ENCODE measurements at regions not wholly inside any gene's neighbourhood (a gene's known extent, or its start where the extent isn't known, plus 50 kb on each side); places are given as distances from the start of the nearest gene placed in this dataset.

DNA sequence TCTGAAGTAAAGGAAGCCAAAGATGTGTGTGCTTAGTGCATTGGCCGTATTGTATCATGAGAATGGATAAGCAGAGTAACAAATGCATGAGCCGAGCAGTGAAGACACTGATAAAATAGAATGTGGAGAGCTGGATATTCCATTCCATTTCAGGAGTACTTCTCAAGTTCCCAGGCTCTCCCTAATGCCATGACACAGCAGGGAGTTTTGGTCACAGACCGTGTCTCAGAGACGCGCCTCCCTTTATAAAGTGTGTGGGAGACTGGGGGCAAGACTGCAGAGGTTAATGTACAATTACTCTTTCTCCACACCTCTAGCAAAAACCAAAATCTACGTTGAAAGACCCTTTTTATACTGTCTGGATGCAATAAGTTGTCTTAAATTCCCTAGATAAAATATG is 575.6 kb downstream of the EFNB2 start:
- Histone ChIP-seq H3K9me3 (ENCODE audit: insufficient read depth, low read length) (no peaks in the 10 kb centered on the region), H3K36me3 (ENCODE audit: insufficient read depth, insufficient read length, low read length) (no peaks in the 10 kb centered on the region), H3K27me3 (ENCODE audit: insufficient read depth, insufficient read length) (no peaks in the 10 kb centered on the region), H3K9ac (ENCODE audit: insufficient read length, low read depth) (no peak overlapping the region), H3K4me1 (ENCODE audit: insufficient read depth, insufficient read length) (no peaks in the 10 kb centered on the region), H3K4me3 (ENCODE audit: insufficient read length, low read depth) (no peak overlapping the region)
- DNase-seq (ENCODE audit: low read depth, low spot score) = no peak
- TF ChIP-seq ZNF274 (IDR thresholded peaks at IDR 0.05; ENCODE audit: low read depth, low read length) (no peak), SUZ12 (IDR thresholded peaks at IDR 0.05; ENCODE audit: extremely low read depth, insufficient read depth, insufficient read length) (no peak), YY1 (IDR thresholded peaks at IDR 0.05; ENCODE audit: insufficient read depth, insufficient read length) (no peak)

DNA sequence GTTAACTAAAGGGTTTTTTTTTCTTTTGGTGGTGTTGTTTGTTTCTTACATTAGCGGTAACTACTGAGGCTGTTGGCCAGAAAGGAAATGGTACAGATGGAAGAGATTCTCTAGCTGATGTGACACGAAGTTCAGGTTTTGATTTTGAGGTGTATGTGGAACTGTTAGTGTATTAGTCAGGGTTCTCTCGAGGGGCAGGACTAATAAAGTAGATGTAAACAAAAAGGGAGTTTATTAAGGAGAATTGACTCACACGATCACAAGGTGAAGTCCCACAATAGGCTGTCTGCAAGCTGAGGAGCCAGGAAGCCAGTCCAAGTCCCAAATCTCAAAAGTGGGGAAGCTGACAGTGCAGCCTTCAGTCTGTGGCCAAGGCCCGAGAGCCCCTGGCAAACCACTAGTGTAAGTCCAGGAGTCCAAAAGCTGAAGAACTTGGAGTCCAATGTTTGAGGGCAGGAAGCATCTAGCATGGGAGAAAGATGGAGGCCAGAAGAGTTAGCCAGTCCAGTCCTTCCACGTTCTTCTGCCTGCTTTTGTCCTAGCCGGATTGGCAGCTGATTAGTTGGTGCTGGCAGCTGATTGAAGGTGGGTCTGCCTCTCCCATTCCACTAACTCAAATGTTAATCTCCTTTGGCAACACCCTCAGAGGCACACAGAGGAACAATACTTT is 577.6 kb downstream of the EFNB2 start:
- H3K36me3 ChIP-seq (ENCODE audit: insufficient read depth, insufficient read length, low read length) = no peaks in the 10 kb centered on the region
- no peak overlapping the region for H3K4me3 ChIP-seq (ENCODE audit: insufficient read length, low read depth)
- TF ChIP-seq SUZ12 (IDR thresholded peaks at IDR 0.05; ENCODE audit: extremely low read depth, insufficient read depth, insufficient read length) (no peak), ZNF274 (IDR thresholded peaks at IDR 0.05; ENCODE audit: low read depth, low read length) (no peak), YY1 (IDR thresholded peaks at IDR 0.05; ENCODE audit: insufficient read depth, insufficient read length) (no peak)
- H3K9ac ChIP-seq (ENCODE audit: insufficient read length, low read depth) = no peak overlapping the region
- no peaks in the 10 kb centered on the region for H3K4me1 ChIP-seq (ENCODE audit: insufficient read depth, insufficient read length)
- no peak for DNase-seq (ENCODE audit: low read depth, low spot score)
- no peaks in the 10 kb centered on the region for H3K9me3 ChIP-seq (ENCODE audit: insufficient read depth, low read length)
- no peaks in the 10 kb centered on the region for H3K27me3 ChIP-seq (ENCODE audit: insufficient read depth, insufficient read length)

DNA sequence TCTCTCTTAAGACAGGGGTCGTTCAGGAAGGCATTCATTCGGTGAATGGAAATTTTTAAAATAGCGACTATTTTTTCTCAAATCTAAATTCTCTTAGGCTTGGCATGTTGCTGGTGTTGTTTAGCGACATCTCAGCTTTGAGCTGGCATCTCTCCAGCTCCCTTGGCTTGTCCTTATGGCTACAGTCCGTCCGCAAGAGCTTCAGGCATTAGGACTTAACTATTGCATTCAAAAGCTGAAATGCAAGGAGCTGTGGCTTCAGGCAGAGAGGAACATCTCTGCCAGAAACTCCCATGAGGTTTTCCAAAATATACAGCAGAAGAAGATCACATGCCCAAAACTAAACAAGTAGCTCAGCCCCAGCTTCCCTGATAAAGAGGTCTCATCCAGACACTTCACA is 578.5 kb downstream of the EFNB2 start:
- Histone ChIP-seq H3K27me3 (ENCODE audit: insufficient read depth, insufficient read length) (no peaks in the 10 kb centered on the region), H3K4me1 (ENCODE audit: insufficient read depth, insufficient read length) (no peaks in the 10 kb centered on the region), H3K9me3 (ENCODE audit: insufficient read depth, low read length) (no peaks in the 10 kb centered on the region), H3K4me3 (ENCODE audit: insufficient read length, low read depth) (no peak overlapping the region), H3K9ac (ENCODE audit: insufficient read length, low read depth) (no peak overlapping the region), H3K36me3 (ENCODE audit: insufficient read depth, insufficient read length, low read length) (no peaks in the 10 kb centered on the region)
- TF ChIP-seq SUZ12 (IDR thresholded peaks at IDR 0.05; ENCODE audit: extremely low read depth, insufficient read depth, insufficient read length) (no peak), YY1 (IDR thresholded peaks at IDR 0.05; ENCODE audit: insufficient read depth, insufficient read length) (no peak), ZNF274 (IDR thresholded peaks at IDR 0.05; ENCODE audit: low read depth, low read length) (no peak)
- DNase-seq (ENCODE audit: low read depth, low spot score) = no peak

DNA sequence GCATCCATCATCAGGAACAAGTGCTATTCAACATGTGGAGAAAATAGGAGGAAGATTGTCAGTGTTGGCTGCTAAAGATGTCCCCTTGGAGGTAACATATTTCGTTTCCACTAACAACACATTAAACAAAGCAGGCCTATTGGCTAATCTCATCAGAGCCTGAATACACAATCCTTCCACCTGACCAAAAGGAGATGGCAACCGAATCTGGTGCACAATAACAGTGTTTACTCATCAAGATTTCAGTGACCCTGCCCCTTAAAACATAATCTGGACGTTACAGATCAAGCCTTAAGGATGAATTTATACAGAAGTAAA is 582.5 kb downstream of the EFNB2 start:
- TF ChIP-seq SUZ12 (IDR thresholded peaks at IDR 0.05; ENCODE audit: extremely low read depth, insufficient read depth, insufficient read length) (no peak), YY1 (IDR thresholded peaks at IDR 0.05; ENCODE audit: insufficient read depth, insufficient read length) (no peak), ZNF274 (IDR thresholded peaks at IDR 0.05; ENCODE audit: low read depth, low read length) (no peak)
- H3K4me1 ChIP-seq (ENCODE audit: insufficient read depth, insufficient read length) = no peaks in the 10 kb centered on the region
- DNase-seq (ENCODE audit: low read depth, low spot score) = no peak
- H3K9ac ChIP-seq (ENCODE audit: insufficient read length, low read depth) = no peak overlapping the region
- H3K9me3 ChIP-seq (ENCODE audit: insufficient read depth, low read length) = no peaks in the 10 kb centered on the region
- no peaks in the 10 kb centered on the region for H3K27me3 ChIP-seq (ENCODE audit: insufficient read depth, insufficient read length)
- no peak overlapping the region for H3K4me3 ChIP-seq (ENCODE audit: insufficient read length, low read depth)
- no peaks in the 10 kb centered on the region for H3K36me3 ChIP-seq (ENCODE audit: insufficient read depth, insufficient read length, low read length)

DNA sequence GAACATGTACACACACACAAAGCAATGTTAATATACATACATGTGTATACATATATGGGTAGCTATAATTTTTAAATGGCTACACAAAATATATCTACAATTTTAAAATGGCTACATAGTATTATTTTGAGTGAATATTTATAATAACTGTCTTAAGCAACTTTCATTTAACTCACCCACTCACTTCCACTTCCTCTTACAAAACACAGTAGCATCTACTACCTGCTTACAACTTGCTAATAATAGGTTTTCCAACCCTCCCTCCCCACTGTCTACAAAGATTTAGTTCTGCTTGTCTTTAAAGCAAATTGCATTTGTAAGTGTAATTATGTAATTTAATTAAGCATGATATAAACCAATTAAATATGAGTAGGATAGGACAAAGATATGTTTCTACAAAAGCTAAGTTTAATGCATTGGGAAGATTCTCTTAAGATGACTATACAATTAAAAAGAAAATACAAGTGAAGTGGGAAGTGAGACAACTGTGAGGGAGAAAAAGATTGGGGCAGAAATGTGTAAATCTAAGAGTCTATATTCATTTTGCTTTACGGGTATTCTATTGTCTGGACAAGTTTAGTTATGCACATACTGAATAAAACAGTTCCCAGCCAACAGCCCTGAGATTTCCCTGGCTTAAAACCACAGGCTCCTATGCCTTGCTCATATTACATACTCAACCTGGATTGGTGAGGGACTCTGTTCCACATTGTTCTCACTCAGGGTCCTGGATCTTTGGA is 583.1 kb downstream of the EFNB2 start:
- no peaks in the 10 kb centered on the region for H3K27me3 ChIP-seq (ENCODE audit: insufficient read depth, insufficient read length)
- no peak overlapping the region for H3K9ac ChIP-seq (ENCODE audit: insufficient read length, low read depth)
- DNase-seq (ENCODE audit: low read depth, low spot score) = no peak
- H3K4me3 ChIP-seq (ENCODE audit: insufficient read length, low read depth) = no peak overlapping the region
- TF ChIP-seq YY1 (IDR thresholded peaks at IDR 0.05; ENCODE audit: insufficient read depth, insufficient read length) = no peak
- no peaks in the 10 kb centered on the region for H3K4me1 ChIP-seq (ENCODE audit: insufficient read depth, insufficient read length)
- no peaks in the 10 kb centered on the region for H3K36me3 ChIP-seq (ENCODE audit: insufficient read depth, insufficient read length, low read length)
- H3K9me3 ChIP-seq (ENCODE audit: insufficient read depth, low read length) = no peaks in the 10 kb centered on the region

DNA sequence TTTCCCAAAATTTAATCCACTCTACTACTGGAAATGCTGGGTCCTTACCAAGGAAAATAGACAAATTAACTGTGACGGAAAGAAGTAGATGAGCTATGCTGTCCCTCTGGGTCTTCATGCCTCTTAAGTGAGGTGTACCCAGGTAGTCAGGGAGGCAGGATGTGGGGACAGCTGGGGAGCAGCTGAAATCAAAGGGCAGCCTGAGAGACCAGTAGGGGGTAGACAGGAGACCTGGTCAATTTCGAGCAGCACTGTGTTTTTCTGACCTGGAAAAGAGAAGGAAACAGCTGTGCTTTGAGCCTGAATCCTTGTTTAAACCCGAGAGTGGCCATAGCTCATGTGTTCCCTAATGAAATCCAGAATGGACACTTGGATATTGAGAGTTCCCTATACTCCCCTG is 587.3 kb downstream of the EFNB2 start:
- Histone ChIP-seq H3K9me3 (ENCODE audit: insufficient read depth, low read length) (no peaks in the 10 kb centered on the region), H3K4me3 (ENCODE audit: insufficient read length, low read depth) (no peak overlapping the region), H3K4me1 (ENCODE audit: insufficient read depth, insufficient read length) (no peaks in the 10 kb centered on the region), H3K36me3 (ENCODE audit: insufficient read depth, insufficient read length, low read length) (no peaks in the 10 kb centered on the region), H3K27me3 (ENCODE audit: insufficient read depth, insufficient read length) (no peaks in the 10 kb centered on the region), H3K9ac (ENCODE audit: insufficient read length, low read depth) (no peak overlapping the region)
- DNase-seq (ENCODE audit: low read depth, low spot score) = no peak
- TF ChIP-seq YY1 (IDR thresholded peaks at IDR 0.05; ENCODE audit: insufficient read depth, insufficient read length) = no peak
- TF ChIP-seq ZNF274 (IDR thresholded peaks at IDR 0.05; ENCODE audit: low read depth, low read length) = no peak
- no peak for TF ChIP-seq SUZ12 (IDR thresholded peaks at IDR 0.05; ENCODE audit: extremely low read depth, insufficient read depth, insufficient read length)

DNA sequence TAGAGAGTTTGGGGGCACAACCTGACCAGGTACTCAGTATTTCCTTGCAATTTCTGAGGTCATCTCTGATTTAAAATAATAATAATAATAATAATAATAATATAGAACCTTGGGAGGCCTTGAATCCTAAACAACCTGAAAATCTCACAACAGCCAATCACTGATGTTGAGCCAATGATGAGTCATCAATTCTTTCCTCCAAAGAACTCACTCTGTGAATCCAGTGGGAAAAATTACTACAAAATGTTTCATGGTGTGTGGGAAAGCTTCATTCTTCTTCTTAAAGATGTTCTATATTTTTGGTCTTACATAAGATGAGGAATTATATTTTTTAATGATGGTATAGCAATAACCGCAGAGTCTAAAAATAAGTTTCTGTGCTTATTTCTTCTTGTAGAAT is 594.6 kb downstream of the EFNB2 start:
- no peaks in the 10 kb centered on the region for H3K27me3 ChIP-seq (ENCODE audit: insufficient read depth, insufficient read length)
- peaks cover 1% of the 10 kb centered on the region for H3K4me1 ChIP-seq (ENCODE audit: insufficient read depth, insufficient read length)
- H3K36me3 ChIP-seq (ENCODE audit: insufficient read depth, insufficient read length, low read length) = no peaks in the 10 kb centered on the region
- TF ChIP-seq SUZ12 (IDR thresholded peaks at IDR 0.05; ENCODE audit: extremely low read depth, insufficient read depth, insufficient read length) (no peak), YY1 (IDR thresholded peaks at IDR 0.05; ENCODE audit: insufficient read depth, insufficient read length) (no peak), ZNF274 (IDR thresholded peaks at IDR 0.05; ENCODE audit: low read depth, low read length) (no peak)
- DNase-seq (ENCODE audit: low read depth, low spot score) = no peak
- H3K4me3 ChIP-seq (ENCODE audit: insufficient read length, low read depth) = no peak overlapping the region
- H3K9me3 ChIP-seq (ENCODE audit: insufficient read depth, low read length) = no peaks in the 10 kb centered on the region
- H3K9ac ChIP-seq (ENCODE audit: insufficient read length, low read depth) = no peak overlapping the region
